WTC11 (cell line): ENCODE measurements at regions not wholly inside any gene's neighbourhood (a gene's known extent, or its start where the extent isn't known, plus 50 kb on each side); places are given as distances from the start of the nearest gene placed in this dataset.

Source experiments
- ATAC-seq: fragments of 200-7000 bp; cut with Tn5 transposase; 2 replicates; pipeline ENCODE4 v1.10.0; 2021; ENCODE audit warnings: mild to moderate bottlenecking, moderate library complexity
- CTCF ChIA-PET: fragments of 300-600 bp; sonication (Branson Sonifier 250); formaldehyde crosslinking; loops from one replicate; lab custom pipeline; 2021; ENCODE audit warnings: antibody characterized with exemption; lab: Charles Lee
- POLR2A ChIA-PET: fragments of 350-600 bp; sonication (Branson Sonifier 250); formaldehyde crosslinking; loops from one replicate; lab custom pipeline; 2021; ENCODE audit warnings: antibody characterized with exemption; lab: Charles Lee
- DNase-seq: peaks from one replicate; pipeline ENCODE4 v3.0.0; 2021; ENCODE audit warnings: low spot score
- H3K27ac Mint-ChIP-seq: 2 replicates; pipeline ENCODE4 v1.8.0; 2021; ENCODE audit warnings: mixed read lengths
- H3K27me3 Mint-ChIP-seq: 2 replicates; pipeline ENCODE4 v1.8.0; 2021; ENCODE audit warnings: low read depth, mild to moderate bottlenecking, moderate library complexity, mixed read lengths
- H3K36me3 Mint-ChIP-seq: 2 replicates; pipeline ENCODE4 v1.8.0; 2021; ENCODE audit warnings: mixed read lengths
- H3K4me1 Mint-ChIP-seq: 2 replicates; pipeline ENCODE4 v1.8.0; 2022; ENCODE audit warnings: mixed read lengths
- H3K4me3 Mint-ChIP-seq: 2 replicates; pipeline ENCODE4 v1.8.0; 2021; ENCODE audit warnings: mild to moderate bottlenecking, moderate library complexity, mixed read lengths
- H3K9me3 Mint-ChIP-seq: 2 replicates; pipeline ENCODE4 v1.8.0; 2021; ENCODE audit warnings: mixed read lengths
- ATF6 ChIP-seq: sonication (generic); formaldehyde crosslinking; IDR thresholded peaks from 2 replicates; pipeline ENCODE4 v1.8.1; 2023; ENCODE audit warnings: mild to moderate bottlenecking, missing genetic modification reagents
- E2F1 ChIP-seq: sonication (generic); formaldehyde crosslinking; IDR thresholded peaks from 2 replicates; pipeline ENCODE4 v1.8.0; 2022; ENCODE audit warnings: mild to moderate bottlenecking, missing genetic modification reagents
- E2F4 ChIP-seq: sonication (generic); formaldehyde crosslinking; IDR thresholded peaks from 2 replicates; pipeline ENCODE4 v1.8.1; 2022; ENCODE audit warnings: low read depth, mild to moderate bottlenecking, moderate library complexity, missing genetic modification reagents, borderline replicate concordance
- ERG ChIP-seq: fragments of 250-450 bp; sonication (Bioruptor Pico); IDR thresholded peaks from 2 replicates; pipeline ENCODE4 v1.8.0; 2021; ENCODE audit warnings: mild to moderate bottlenecking
- JAZF1 ChIP-seq: fragments of 250-450 bp; sonication (Bioruptor Pico); IDR thresholded peaks from 2 replicates; pipeline ENCODE4 v1.9.0; 2021; ENCODE audit warnings: moderate library complexity, mild to moderate bottlenecking, inconsistent platforms
- KAT7 ChIP-seq: sonication (generic); formaldehyde crosslinking; IDR thresholded peaks from 2 replicates; pipeline ENCODE4 v1.8.1; 2023; ENCODE audit warnings: missing genetic modification reagents, mild to moderate bottlenecking, borderline replicate concordance
- NFE2L1 ChIP-seq: sonication (generic); formaldehyde crosslinking; IDR thresholded peaks from 2 replicates; pipeline ENCODE4 v1.8.1; 2023; ENCODE audit warnings: missing genetic modification reagents
- SMAD4 ChIP-seq: sonication (generic); formaldehyde crosslinking; IDR thresholded peaks from 2 replicates; pipeline ENCODE4 v1.8.0; 2022; ENCODE audit warnings: mild to moderate bottlenecking, missing genetic modification reagents
- TCF7 ChIP-seq: sonication (generic); formaldehyde crosslinking; IDR thresholded peaks from 2 replicates; pipeline ENCODE4 v1.8.0; 2022; ENCODE audit warnings: mild to moderate bottlenecking, low read depth, missing genetic modification reagents, moderate library complexity
- TP53 ChIP-seq: sonication (generic); formaldehyde crosslinking; IDR thresholded peaks from 2 replicates; pipeline ENCODE4 v1.8.1; 2023; ENCODE audit warnings: mild to moderate bottlenecking, missing genetic modification reagents
- ZNF219 ChIP-seq: sonication (generic); formaldehyde crosslinking; IDR thresholded peaks from 2 replicates; pipeline ENCODE4 v1.8.0; 2023; ENCODE audit warnings: missing genetic modification reagents, mild to moderate bottlenecking, borderline replicate concordance
- ZNF281 ChIP-seq: sonication (generic); formaldehyde crosslinking; IDR thresholded peaks from 2 replicates; pipeline ENCODE4 v1.8.0; 2023; ENCODE audit warnings: mild to moderate bottlenecking, missing genetic modification reagents
- ZNF317 ChIP-seq: sonication (generic); formaldehyde crosslinking; IDR thresholded peaks from 2 replicates; pipeline ENCODE4 v1.8.1; 2023; ENCODE audit warnings: low read depth, mild to moderate bottlenecking, moderate library complexity, missing genetic modification reagents, borderline replicate concordance
- ZNF512 ChIP-seq: sonication (generic); formaldehyde crosslinking; IDR thresholded peaks from 2 replicates; pipeline ENCODE4 v1.8.1; 2022; ENCODE audit warnings: missing genetic modification reagents, borderline replicate concordance

GRCh38 chr1:96513136-96513535, 208.4 kb upstream of the PTBP2 start (continued):
- TF ChIP-seq ERG (CRISPR knock-in tag): no peak

- ChIA-PET POLR2A (no interaction called here), CTCF (no interaction called here)
- no peak for DNase-seq
- Mint-ChIP-seq H3K9me3 (no peaks in the 10 kb centered on the region), H3K4me1 (peaks cover 23% of the 10 kb centered on the region), H3K27ac (no peak overlapping the region), H3K36me3 (no peaks in the 10 kb centered on the region), H3K27me3 (no peaks in the 10 kb centered on the region), H3K4me3 (no peak overlapping the region)
- TF ChIP-seq JAZF1 (CRISPR knock-in tag) (no peak), TCF7 (CRISPR knock-in tag) (no peak), ZNF317 (CRISPR knock-in tag) (no peak), KAT7 (CRISPR knock-in tag) (no peak), ATF6 (CRISPR knock-in tag) (no peak), ZNF219 (CRISPR knock-in tag) (no peak), E2F4 (CRISPR knock-in tag) (no peak), E2F1 (CRISPR knock-in tag) (no peak), TP53 (CRISPR knock-in tag) (no peak), ZNF512 (CRISPR knock-in tag) (no peak), SMAD4 (CRISPR knock-in tag) (no peak), NFE2L1 (CRISPR knock-in tag) (no peak)
- no peak for ATAC-seq
Measured at GRCh38 chr1:96515430-96515829, 206.2 kb upstream of the PTBP2 start.

GRCh38 chr1:96515925-96516324, 205.7 kb upstream of the PTBP2 start:
- no peaks in the 10 kb centered on the region for H3K36me3 Mint-ChIP-seq
- ChIA-PET CTCF (no interaction called here), POLR2A (no interaction called here)
- TF ChIP-seq ZNF281 (CRISPR knock-in tag): no peak
- DNase-seq (no peak), ATAC-seq (no peak)
- peaks cover 23% of the 10 kb centered on the region for H3K4me1 Mint-ChIP-seq
- no peak overlapping the region for H3K27ac Mint-ChIP-seq
- H3K4me3 Mint-ChIP-seq: no peak overlapping the region
- H3K9me3 Mint-ChIP-seq: no peaks in the 10 kb centered on the region
- no peaks in the 10 kb centered on the region for H3K27me3 Mint-ChIP-seq
